ENCODE measurements at regions not wholly inside any gene's neighbourhood (a gene's known extent, or its start where the extent isn't known, plus 50 kb on each side); places are given as distances from the start of the nearest gene placed in this dataset.
"Not testable (repeated sequence)": the region's sequence is repeated elsewhere in the genome, so short reads cannot be mapped to it uniquely, and the experiment has no call there.

- H3K4me1 Mint-ChIP-seq = no peaks in the 10 kb centered on the region
- no peak overlapping the region for H3K4me3 Mint-ChIP-seq
- no peak overlapping the region for H3K27ac Mint-ChIP-seq
- no peaks in the 10 kb centered on the region for H3K36me3 Mint-ChIP-seq (ENCODE audit: low read depth)
- no peak for ATAC-seq (replicated peaks)
- H3K9me3 Mint-ChIP-seq = no peaks in the 10 kb centered on the region
- no peaks in the 10 kb centered on the region for H3K27me3 Mint-ChIP-seq
Observed at GRCh38 chr9:29556317-29556716, 1983.0 kb upstream of the C9orf72 start.

- no peak for ATAC-seq (replicated peaks)
- H3K9me3 Mint-ChIP-seq = peaks cover under 1% of the 10 kb centered on the region
- H3K4me1 Mint-ChIP-seq = no peaks in the 10 kb centered on the region
- H3K36me3 Mint-ChIP-seq (ENCODE audit: low read depth) = no peaks in the 10 kb centered on the region
- no peaks in the 10 kb centered on the region for H3K27me3 Mint-ChIP-seq
- no peak overlapping the region for H3K4me3 Mint-ChIP-seq
- H3K27ac Mint-ChIP-seq = no peak overlapping the region
Observed at GRCh38 chr9:29556746-29557145, 1983.5 kb upstream of the C9orf72 start.

GRCh38 chr9:29564564-29564963, 1991.3 kb upstream of the C9orf72 start:
- H3K27me3 Mint-ChIP-seq = no peaks in the 10 kb centered on the region
- H3K36me3 Mint-ChIP-seq (ENCODE audit: low read depth) = no peaks in the 10 kb centered on the region
- no peak overlapping the region for H3K27ac Mint-ChIP-seq
- H3K4me1 Mint-ChIP-seq = no peaks in the 10 kb centered on the region
- ATAC-seq (replicated peaks) = no peak
- H3K9me3 Mint-ChIP-seq = peaks cover 6% of the 10 kb centered on the region
- no peak overlapping the region for H3K4me3 Mint-ChIP-seq

GRCh38 chr9:29575219-29575618, 2001.9 kb upstream of the C9orf72 start:
- H3K4me3 Mint-ChIP-seq = no peak overlapping the region
- ATAC-seq (replicated peaks) = no peak
- H3K27me3 Mint-ChIP-seq = no peaks in the 10 kb centered on the region
- no peaks in the 10 kb centered on the region for H3K4me1 Mint-ChIP-seq
- peaks cover 7% of the 10 kb centered on the region for H3K9me3 Mint-ChIP-seq
- H3K27ac Mint-ChIP-seq = no peak overlapping the region
- no peaks in the 10 kb centered on the region for H3K36me3 Mint-ChIP-seq (ENCODE audit: low read depth)

- Mint-ChIP-seq H3K4me3 (no peak overlapping the region), H3K36me3 (ENCODE audit: low read depth) (no peaks in the 10 kb centered on the region)
Observed at GRCh38 chr9:29588361-29588760, 2015.1 kb upstream of the C9orf72 start.

GRCh38 chr9:29609282-29609681, 2036.0 kb upstream of the C9orf72 start:
- Mint-ChIP-seq H3K27ac (no peak overlapping the region), H3K27me3 (no peaks in the 10 kb centered on the region), H3K9me3 (peaks cover 9% of the 10 kb centered on the region), H3K4me1 (no peaks in the 10 kb centered on the region), H3K36me3 (ENCODE audit: low read depth) (no peaks in the 10 kb centered on the region), H3K4me3 (no peak overlapping the region)
- no peak for ATAC-seq (replicated peaks)

More at GRCh38 chr9:29588361-29588760, 2015.1 kb upstream of the C9orf72 start:
- Mint-ChIP-seq H3K4me1 (no peaks in the 10 kb centered on the region), H3K27ac (no peak overlapping the region), H3K27me3 (no peaks in the 10 kb centered on the region), H3K9me3 (peaks cover 23% of the 10 kb centered on the region)
- no peak for ATAC-seq (replicated peaks)

GRCh38 chr9:29613773-29614172, 2040.5 kb upstream of the C9orf72 start:
- ATAC-seq (replicated peaks) = no peak
- Mint-ChIP-seq H3K36me3 (ENCODE audit: low read depth) (no peaks in the 10 kb centered on the region), H3K4me3 (no peak overlapping the region), H3K27me3 (no peaks in the 10 kb centered on the region), H3K9me3 (peaks cover 4% of the 10 kb centered on the region), H3K4me1 (no peaks in the 10 kb centered on the region), H3K27ac (no peak overlapping the region)

- Mint-ChIP-seq H3K4me3 (no peak overlapping the region), H3K27me3 (no peaks in the 10 kb centered on the region), H3K27ac (no peak overlapping the region), H3K9me3 (no peaks in the 10 kb centered on the region), H3K4me1 (no peaks in the 10 kb centered on the region), H3K36me3 (ENCODE audit: low read depth) (no peaks in the 10 kb centered on the region)
- ATAC-seq (replicated peaks) = no peak
Observed at GRCh38 chr9:29616844-29617243, 2043.6 kb upstream of the C9orf72 start.

- Mint-ChIP-seq H3K27ac (no peak overlapping the region), H3K27me3 (no peaks in the 10 kb centered on the region), H3K36me3 (ENCODE audit: low read depth) (no peaks in the 10 kb centered on the region), H3K4me1 (no peaks in the 10 kb centered on the region), H3K9me3 (peaks cover 4% of the 10 kb centered on the region), H3K4me3 (no peak overlapping the region)
- no peak for ATAC-seq (replicated peaks)
Observed at GRCh38 chr9:29625292-29625731, 2052.0 kb upstream of the C9orf72 start.

GRCh38 chr9:29625931-29626330, 2052.7 kb upstream of the C9orf72 start:
- Mint-ChIP-seq H3K27ac (no peak overlapping the region), H3K27me3 (no peaks in the 10 kb centered on the region), H3K4me1 (no peaks in the 10 kb centered on the region), H3K4me3 (no peak overlapping the region), H3K36me3 (ENCODE audit: low read depth) (no peaks in the 10 kb centered on the region), H3K9me3 (peaks cover 5% of the 10 kb centered on the region)
- no peak for ATAC-seq (replicated peaks)

GRCh38 chr9:29628856-29629255, 2055.6 kb upstream of the C9orf72 start:
- H3K27me3 Mint-ChIP-seq; H3K4me1 Mint-ChIP-seq; H3K36me3 Mint-ChIP-seq (ENCODE audit: low read depth); H3K27ac Mint-ChIP-seq; H3K4me3 Mint-ChIP-seq; ATAC-seq (replicated peaks): not testable (repeated sequence)
- H3K9me3 Mint-ChIP-seq = peaks cover 10% of the 10 kb centered on the region

GRCh38 chr9:29637471-29638237, 2064.4 kb upstream of the C9orf72 start:
- Mint-ChIP-seq H3K36me3 (ENCODE audit: low read depth) (no peaks in the 10 kb centered on the region), H3K4me1 (no peaks in the 10 kb centered on the region), H3K27ac (no peak overlapping the region), H3K4me3 (no peak overlapping the region), H3K27me3 (no peaks in the 10 kb centered on the region), H3K9me3 (no peaks in the 10 kb centered on the region)
- ATAC-seq (replicated peaks) = no peak

- Mint-ChIP-seq H3K9me3 (no peaks in the 10 kb centered on the region), H3K4me3 (no peak overlapping the region), H3K27me3 (no peaks in the 10 kb centered on the region), H3K27ac (no peak overlapping the region), H3K4me1 (no peaks in the 10 kb centered on the region), H3K36me3 (ENCODE audit: low read depth) (no peaks in the 10 kb centered on the region)
- ATAC-seq (replicated peaks) = no peak
Observed at GRCh38 chr9:29640507-29640906, 2067.2 kb upstream of the C9orf72 start.

GRCh38 chr9:29644514-29644913, 2071.2 kb upstream of the C9orf72 start:
- ATAC-seq (replicated peaks) = no peak
- no peaks in the 10 kb centered on the region for H3K9me3 Mint-ChIP-seq
- H3K4me3 Mint-ChIP-seq = no peak overlapping the region
- H3K4me1 Mint-ChIP-seq = no peaks in the 10 kb centered on the region
- no peak overlapping the region for H3K27ac Mint-ChIP-seq
- H3K27me3 Mint-ChIP-seq = no peaks in the 10 kb centered on the region
- H3K36me3 Mint-ChIP-seq (ENCODE audit: low read depth) = no peaks in the 10 kb centered on the region

GRCh38 chr9:29647451-29647850, 2074.2 kb upstream of the C9orf72 start:
- no peak for ATAC-seq (replicated peaks)
- Mint-ChIP-seq H3K27me3 (no peaks in the 10 kb centered on the region), H3K9me3 (no peaks in the 10 kb centered on the region), H3K27ac (no peak overlapping the region), H3K4me1 (no peaks in the 10 kb centered on the region), H3K36me3 (ENCODE audit: low read depth) (no peaks in the 10 kb centered on the region), H3K4me3 (no peak overlapping the region)

GRCh38 chr9:29648132-29648531, 2074.9 kb upstream of the C9orf72 start:
- H3K4me1 Mint-ChIP-seq = no peaks in the 10 kb centered on the region
- ATAC-seq (replicated peaks) = no peak
- H3K27me3 Mint-ChIP-seq = no peaks in the 10 kb centered on the region
- H3K27ac Mint-ChIP-seq = no peak overlapping the region
- no peak overlapping the region for H3K4me3 Mint-ChIP-seq
- no peaks in the 10 kb centered on the region for H3K36me3 Mint-ChIP-seq (ENCODE audit: low read depth)
- no peaks in the 10 kb centered on the region for H3K9me3 Mint-ChIP-seq

Measured in activated T-helper 17 cell treated with anti-CD3 and anti-CD28 coated beads, Interleukin-2, amount 50 U/mL, for 72 hours (primary cell).